B cell (primary cell): ENCODE measurements at regions not wholly inside any gene's neighbourhood (a gene's known extent, or its start where the extent isn't known, plus 50 kb on each side); places are given as distances from the start of the nearest gene placed in this dataset.

Experiments used
- ATAC-seq: fragments of 200-7000 bp; cut with Tn5 transposase; one replicate; pipeline ENCODE4 v1.10.0; 2021; ENCODE audit warnings: low read depth, mild to moderate bottlenecking, moderate number of reproducible peaks, moderate library complexity
- CTCF ChIA-PET: fragments of 350-600 bp; sonication (Branson Sonifier 250); formaldehyde crosslinking; loops from one replicate; lab custom pipeline; 2021; ENCODE audit warnings: antibody characterized with exemption, inconsistent platforms; lab: Charles Lee
- POLR2A ChIA-PET: fragments of 350-600 bp; sonication (Branson Sonifier 250); formaldehyde crosslinking; loops from one replicate; lab custom pipeline; 2021; ENCODE audit warnings: antibody characterized with exemption; lab: Charles Lee
- DNase-seq: peaks from one replicate; pipeline ENCODE4 v3.0.0; 2013
- H2AFZ ChIP-seq: 2 replicates; pipeline ENCODE4 v1.6.1; 2012; ENCODE audit warnings: mild to moderate bottlenecking, low read depth, low read length; ENCODE audit not compliant: insufficient read depth, poor library complexity, severe bottlenecking
- H3K27ac ChIP-seq, 2 donors: 1 replicate in 1 of 2; 2 replicates in 1 of 2; pipeline ENCODE4 v1.5.1; 2012 to 2013; ENCODE audit warnings: low read length in 2 of 2, mild to moderate bottlenecking in 2 of 2, moderate library complexity in 1 of 2
- H3K27me3 ChIP-seq, 4 experiments: fragments of 200-600 bp in 1 of 4; sonication (generic) in 1 of 4; replicated peaks in 1 of 4; 1 replicate in 2 of 4; 2 replicates in 2 of 4; pipeline versions ENCODE4 v1.6.1 to v1.7.0; 2013 to 2016; ENCODE audit warnings: low read length in 3 of 4, mild to moderate bottlenecking in 2 of 4, mixed read lengths in 1 of 4, moderate library complexity in 1 of 4; ENCODE audit not compliant: insufficient read depth in 4 of 4, control insufficient read depth in 3 of 4; ENCODE audit errors: control extremely low read depth in 1 of 4
- H3K36me3 ChIP-seq, 2 experiments: replicated peaks in 1 of 2; 1 replicate in 1 of 2; 2 replicates in 1 of 2; pipeline versions ENCODE4 v1.6.1 to v1.7.1; 2013; ENCODE audit warnings: low read length in 1 of 2; ENCODE audit not compliant: insufficient read depth in 2 of 2, control insufficient read depth in 1 of 2; ENCODE audit errors: control extremely low read depth in 1 of 2, extremely low read depth in 1 of 2
- H3K4me1 ChIP-seq, 2 donors: fragments of 200-600 bp in 1 of 2; sonication (generic) in 1 of 2; 1 replicate in 1 of 2; 2 replicates in 1 of 2; pipeline versions ENCODE4 v1.5.1 to v1.6.1; 2013 to 2017; ENCODE audit warnings: low read length in 2 of 2; ENCODE audit not compliant: control insufficient read depth in 2 of 2, insufficient read depth in 2 of 2
- H3K4me2 ChIP-seq: replicated peaks from 2 replicates; pipeline ENCODE3; 2012; ENCODE audit warnings: mild to moderate bottlenecking, low read depth, low read length; ENCODE audit not compliant: poor library complexity, severe bottlenecking
- H3K4me3 ChIP-seq, 5 experiments: fragments of 200-600 bp in 1 of 5; sonication (generic) in 1 of 5; 1 replicate in 3 of 5; 2 replicates in 2 of 5; pipeline versions ENCODE4 v1.5.1 to v1.7.0; 2011 to 2016; ENCODE audit warnings: low read length in 4 of 5, mild to moderate bottlenecking in 4 of 5, low read depth in 2 of 5, control low read depth in 1 of 5, moderate library complexity in 1 of 5; ENCODE audit not compliant: insufficient read depth in 1 of 5; ENCODE audit errors: control extremely low read depth in 1 of 5, extremely low read depth in 1 of 5
- H3K79me2 ChIP-seq: fragments of 200-600 bp; sonication (generic); one replicate; pipeline ENCODE4 v1.6.0; 2016; ENCODE audit warnings: low read length; ENCODE audit not compliant: control insufficient read depth, insufficient read depth
- H3K9ac ChIP-seq: fragments of 200-600 bp; sonication (generic); 2 replicates; pipeline ENCODE4 v1.6.1; 2017; ENCODE audit warnings: mild to moderate bottlenecking, low read length, moderate library complexity
- H3K9me3 ChIP-seq, 3 donors: one replicate each; pipeline versions ENCODE4 v1.6.1 to v1.7.1; 2013; ENCODE audit warnings: low read length in 2 of 3; ENCODE audit not compliant: control insufficient read depth in 2 of 3, insufficient read depth in 1 of 3; ENCODE audit errors: control extremely low read depth in 1 of 3
- H4K20me1 ChIP-seq: 2 replicates; pipeline ENCODE4 v1.6.0; 2012; ENCODE audit warnings: mild to moderate bottlenecking, low read length; ENCODE audit not compliant: insufficient read depth, control insufficient read depth, poor library complexity, severe bottlenecking
- H3K27ac Mint-ChIP-seq: one replicate; pipeline ENCODE4 v1.8.0; 2021; ENCODE audit warnings: mixed read lengths
- H3K27me3 Mint-ChIP-seq: one replicate; pipeline ENCODE4 v1.8.0; 2021; ENCODE audit warnings: mixed read lengths
- H3K4me1 Mint-ChIP-seq: one replicate; pipeline ENCODE4 v1.8.0; 2021; ENCODE audit warnings: mixed read lengths
- H3K4me3 Mint-ChIP-seq: one replicate; pipeline ENCODE4 v1.8.0; 2021; ENCODE audit warnings: mixed read lengths
- H3K9me3 Mint-ChIP-seq: one replicate; pipeline ENCODE4 v1.8.0; 2022; ENCODE audit warnings: mixed read lengths; ENCODE audit not compliant: insufficient read depth
- CTCF ChIP-seq: fragments of 200-600 bp; IDR thresholded peaks from one replicate; pipeline ENCODE4 v1.8.0; 2022; ENCODE audit warnings: antibody characterized with exemption, mild to moderate bottlenecking
- EZH2 ChIP-seq: IDR thresholded peaks from 2 replicates; pipeline ENCODE4 v1.6.1; 2012; ENCODE audit warnings: borderline replicate concordance, low read depth, mild to moderate bottlenecking, moderate library complexity, low read length; ENCODE audit not compliant: insufficient read depth, poor library complexity, severe bottlenecking
- WGBS: methylation state at CpG from one replicate; pipeline ENCODE4 v1.1.5; 2013; ENCODE audit warnings: missing lambda C conversion rate; ENCODE audit not compliant: insufficient coverage; 5-methylcytosine and 5-hydroxymethylcytosine counted together
- intact Hi-C: fragments of 100-400 bp; cut with micrococcal nuclease; formaldehyde crosslinking; loops from one replicate; pipeline ENCODE4 v1.10.0; 2022

- intact Hi-C loops, result no loop called here
- Mint-ChIP-seq H3K9me3 (peaks cover 4% of the 10 kb centered on the region), H3K27ac (no peak overlapping the region), H3K27me3 (no peaks in the 10 kb centered on the region), H3K4me3 (no peak overlapping the region), H3K4me1 (no peaks in the 10 kb centered on the region)
- no peaks in the 10 kb centered on the region for H3K27me3 ChIP-seq
- no peak overlapping the region for H3K27ac ChIP-seq
- CTCF ChIA-PET, result no interaction called here
- H3K4me1 ChIP-seq, result no peaks in the 10 kb centered on the region
- WGBS, result 100% methylated on average over 1 of the region's 2 CpGs
- no peak overlapping the region for H2AFZ ChIP-seq
- H4K20me1 ChIP-seq, result no peaks in the 10 kb centered on the region
- no peaks in the 10 kb centered on the region for H3K79me2 ChIP-seq
- H3K4me2 ChIP-seq, result no peak overlapping the region
- no peaks in the 10 kb centered on the region for H3K36me3 ChIP-seq
- H3K9ac ChIP-seq, result no peak overlapping the region
- POLR2A ChIA-PET, result no interaction called here
- DNase-seq (no peak), ATAC-seq (no peak)
- TF ChIP-seq EZH2 (no peak), CTCF (no peak)
- no peaks in the 10 kb centered on the region for H3K9me3 ChIP-seq
- H3K4me3 ChIP-seq, result no peak overlapping the region
Observed at GRCh38 chr7:69508736-69509135, 89.5 kb upstream of the AUTS2 start.

- H3K27me3 Mint-ChIP-seq, result no peaks in the 10 kb centered on the region
- H3K36me3 ChIP-seq, result no peaks in the 10 kb centered on the region
- H3K4me1 Mint-ChIP-seq, result no peaks in the 10 kb centered on the region
- POLR2A ChIA-PET, result no interaction called here
- no peaks in the 10 kb centered on the region for H3K79me2 ChIP-seq
- H4K20me1 ChIP-seq, result no peaks in the 10 kb centered on the region
- no peaks in the 10 kb centered on the region for H3K4me1 ChIP-seq
- H3K27me3 ChIP-seq, result no peaks in the 10 kb centered on the region
- H3K27ac ChIP-seq, result no peak overlapping the region
- H3K4me3 Mint-ChIP-seq, result no peak overlapping the region
- H3K9me3 ChIP-seq, result no peaks in the 10 kb centered on the region
- H3K9me3 Mint-ChIP-seq, result peaks cover 4% of the 10 kb centered on the region
- intact Hi-C loops, result no loop called here
- H3K4me2 ChIP-seq, result no peak overlapping the region
- DNase-seq (no peak), ATAC-seq (no peak)
- TF ChIP-seq EZH2 (no peak), CTCF (no peak)
- H3K27ac Mint-ChIP-seq, result no peak overlapping the region
- WGBS, result 98% methylated on average over 4 of the region's 4 CpGs
- H3K9ac ChIP-seq, result no peak overlapping the region
- CTCF ChIA-PET, result no interaction called here
- no peak overlapping the region for H3K4me3 ChIP-seq
- H2AFZ ChIP-seq, result no peak overlapping the region
Observed at GRCh38 chr7:69510114-69510513, 88.2 kb upstream of the AUTS2 start.
